ENCODE measurements at regions not wholly inside any gene's neighbourhood (a gene's known extent, or its start where the extent isn't known, plus 50 kb on each side); places are given as distances from the start of the nearest gene placed in this dataset.
"Not testable (repeated sequence)": the region's sequence is repeated elsewhere in the genome, so short reads cannot be mapped to it uniquely, and the experiment has no call there.

DNA sequence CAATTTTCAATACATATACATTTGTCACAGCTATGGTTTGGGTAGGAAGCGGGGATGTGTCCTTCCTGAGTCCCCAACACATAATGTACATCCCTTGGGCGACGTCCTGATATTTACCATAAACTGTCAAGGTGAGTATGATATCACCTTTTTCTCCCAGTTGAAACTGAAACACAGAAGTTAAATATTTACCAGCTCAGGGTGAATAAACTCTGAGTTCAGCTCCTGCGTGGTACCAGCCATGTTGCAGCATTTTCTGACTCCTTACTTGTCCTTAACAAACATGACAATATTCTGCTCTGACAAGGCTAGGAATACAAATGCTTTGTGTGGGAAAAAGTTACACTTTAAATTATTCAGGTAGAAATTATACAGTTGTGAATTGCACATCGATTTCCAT lies 294.2 kb downstream of the TEX29 start:
- DNase-seq (ENCODE audit: low read depth in 2 of 2): no peak

DNA sequence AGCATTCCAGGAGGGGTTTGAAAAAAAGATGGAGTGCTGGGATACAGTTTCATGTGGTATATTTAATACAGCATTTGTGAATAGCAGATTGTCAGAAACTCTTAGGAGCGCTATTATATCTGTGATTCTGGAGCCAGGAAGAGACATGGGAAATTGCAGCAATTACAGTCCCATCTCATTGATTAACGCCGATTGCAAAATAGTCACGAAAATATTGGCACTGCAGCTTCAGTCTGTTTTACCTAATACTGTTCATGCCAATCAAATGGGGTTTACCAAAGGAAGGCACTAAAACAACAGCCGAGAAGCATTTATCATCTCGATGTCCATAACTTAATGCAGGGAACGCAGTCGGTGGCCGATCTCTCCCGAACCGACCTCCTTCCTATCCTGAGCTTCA lies 295.8 kb downstream of the TEX29 start:
- DNase-seq (ENCODE audit: low read depth in 2 of 2): no peak

DNA sequence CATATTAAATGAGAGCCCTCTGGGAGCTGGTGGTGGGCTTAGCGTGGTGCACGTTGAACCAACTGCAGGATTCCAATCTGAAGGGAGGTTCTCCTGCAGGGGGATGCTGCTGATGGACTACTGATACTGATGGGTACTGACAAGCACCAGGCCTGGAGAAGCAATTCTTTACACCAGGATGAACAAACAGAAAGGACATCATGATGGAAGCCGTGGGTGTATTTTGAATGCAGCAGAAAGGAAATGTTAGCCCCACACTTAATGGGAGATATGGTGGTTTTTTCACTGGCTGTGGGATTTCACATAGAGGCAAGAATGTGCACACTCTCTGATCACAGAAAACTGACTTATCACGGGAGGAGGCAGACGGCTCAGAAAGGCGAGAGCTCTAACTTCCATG lies 299.7 kb downstream of the TEX29 start:
- no peak for DNase-seq (ENCODE audit: low read depth in 2 of 2)

DNA sequence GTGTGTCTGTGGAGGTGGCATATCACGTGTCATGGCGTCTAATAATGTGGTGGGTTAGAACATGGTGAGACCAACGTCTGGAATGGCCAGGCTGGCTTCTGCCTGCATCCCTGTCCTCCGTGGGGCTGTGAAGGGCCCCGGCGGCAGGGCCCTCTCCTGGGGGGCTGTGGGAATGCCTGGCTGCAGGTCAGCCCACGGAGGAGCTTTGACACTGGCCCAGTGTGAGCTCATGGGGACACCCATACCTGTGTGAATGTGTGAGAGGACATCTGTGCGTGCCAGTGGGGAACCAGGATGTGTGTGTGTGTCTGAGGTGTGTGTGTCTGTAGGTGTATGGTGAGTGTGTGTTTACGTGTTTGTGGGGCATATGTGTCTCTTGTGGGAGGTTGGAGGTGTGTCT lies 300.1 kb downstream of the TEX29 start:
- DNase-seq (ENCODE audit: low read depth in 2 of 2): no peak

DNA sequence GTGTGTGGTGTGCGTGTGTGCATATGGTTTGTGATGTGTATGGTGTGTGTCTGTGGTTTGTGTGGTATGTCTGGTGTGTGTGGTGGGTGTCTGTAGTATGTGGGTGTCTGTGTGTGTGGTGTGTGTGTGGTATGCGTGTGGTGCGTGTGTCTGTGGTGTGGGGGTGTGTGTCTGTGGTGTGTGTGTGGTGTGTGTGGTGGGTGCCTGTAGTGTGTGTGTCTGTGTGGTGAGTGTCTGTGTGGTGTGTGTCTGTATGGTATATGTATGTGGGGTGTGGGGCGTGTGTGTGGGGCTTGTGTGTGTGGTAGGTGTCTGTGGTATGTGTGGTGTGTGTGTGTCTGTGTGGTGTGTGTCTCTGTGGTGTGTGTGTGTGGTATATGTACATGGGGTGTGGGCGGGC lies 300.7 kb downstream of the TEX29 start:
- DNase-seq (ENCODE audit: low read depth in 2 of 2): no peak

DNA sequence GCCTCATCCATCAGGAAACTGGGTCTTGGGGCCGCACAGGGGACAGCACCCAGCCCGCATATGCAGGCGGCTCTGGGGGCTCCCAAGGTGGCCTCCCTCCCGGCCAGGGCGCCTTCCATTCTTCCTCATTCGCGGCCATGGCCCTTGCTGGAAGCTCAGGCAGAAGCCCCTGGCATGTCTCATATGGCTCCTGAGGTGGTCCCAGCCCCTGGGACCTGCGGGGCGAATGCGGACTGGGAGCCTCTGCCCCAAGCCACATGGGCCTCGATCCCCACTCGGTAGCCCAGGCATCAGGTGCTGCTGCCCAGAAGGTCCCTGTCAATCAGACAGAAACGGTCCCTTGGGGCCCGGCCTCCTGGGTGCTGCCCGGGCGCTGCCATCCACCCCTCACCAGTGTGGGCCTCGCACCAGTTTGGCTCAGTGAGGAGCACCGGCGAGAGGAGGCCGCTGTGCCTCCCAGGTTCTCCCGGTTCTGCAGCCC lies 301.6 kb downstream of the TEX29 start:
- DNase-seq (ENCODE audit: low read depth in 2 of 2): no peak

DNA sequence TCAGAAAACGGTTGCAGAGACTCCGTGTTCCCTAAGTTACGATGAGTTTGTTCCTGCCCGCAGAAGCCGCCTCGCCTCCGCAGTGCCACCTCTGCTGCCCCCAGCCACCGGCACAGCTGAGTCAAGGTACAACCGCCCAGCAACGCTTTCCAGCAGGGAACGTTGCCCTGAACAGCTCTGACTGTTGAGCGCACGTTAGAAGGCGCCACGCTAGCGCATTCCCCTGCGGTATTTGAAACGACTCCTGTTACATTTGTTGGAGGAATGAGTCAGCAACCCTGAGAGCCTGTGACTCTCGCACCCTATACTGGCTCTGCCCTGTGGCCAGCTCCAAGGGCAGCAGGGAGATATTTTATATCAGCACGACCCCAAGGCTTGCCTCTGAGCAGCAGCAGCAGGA lies 302.8 kb downstream of the TEX29 start:
- no peak for DNase-seq (ENCODE audit: low read depth in 2 of 2)

DNA sequence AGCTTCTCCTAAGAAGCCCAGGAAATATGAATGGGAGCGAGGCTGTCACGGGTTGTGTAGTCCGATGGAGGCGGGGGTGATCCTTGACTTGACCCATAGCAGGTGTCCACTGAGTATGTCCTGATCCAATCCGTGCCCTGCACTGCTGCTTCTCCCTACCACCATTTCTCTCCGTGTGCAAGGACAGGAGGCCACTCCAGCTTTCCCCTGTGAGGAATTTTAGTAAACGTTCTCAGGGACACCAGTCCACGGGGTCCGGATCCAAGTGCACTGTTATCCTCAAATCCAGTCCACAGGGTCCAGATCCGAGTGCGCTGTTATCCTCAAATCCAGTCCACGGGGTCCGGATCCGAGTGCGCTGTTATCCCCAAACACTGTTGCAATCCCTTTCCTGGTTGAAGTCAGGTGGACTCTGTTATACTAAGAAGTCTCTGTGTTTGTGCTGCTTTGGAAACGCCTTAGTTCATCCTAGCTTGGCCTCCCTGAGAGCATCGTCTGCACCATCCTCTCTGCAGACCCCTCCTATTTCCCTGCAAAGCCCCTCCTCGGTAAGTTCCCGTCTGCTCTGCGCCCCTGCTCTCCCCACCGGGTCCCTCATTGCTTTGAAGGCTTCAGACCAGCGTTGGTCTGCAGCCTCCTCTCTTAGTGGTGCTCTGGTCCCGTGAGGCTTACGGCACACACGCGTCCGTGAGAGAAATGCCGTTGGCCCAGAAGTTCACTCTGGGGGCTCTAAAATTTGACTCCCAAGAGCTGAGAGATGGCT lies 303.5 kb downstream of the TEX29 start:
- DNase-seq (ENCODE audit: low read depth in 2 of 2): no peak

DNA sequence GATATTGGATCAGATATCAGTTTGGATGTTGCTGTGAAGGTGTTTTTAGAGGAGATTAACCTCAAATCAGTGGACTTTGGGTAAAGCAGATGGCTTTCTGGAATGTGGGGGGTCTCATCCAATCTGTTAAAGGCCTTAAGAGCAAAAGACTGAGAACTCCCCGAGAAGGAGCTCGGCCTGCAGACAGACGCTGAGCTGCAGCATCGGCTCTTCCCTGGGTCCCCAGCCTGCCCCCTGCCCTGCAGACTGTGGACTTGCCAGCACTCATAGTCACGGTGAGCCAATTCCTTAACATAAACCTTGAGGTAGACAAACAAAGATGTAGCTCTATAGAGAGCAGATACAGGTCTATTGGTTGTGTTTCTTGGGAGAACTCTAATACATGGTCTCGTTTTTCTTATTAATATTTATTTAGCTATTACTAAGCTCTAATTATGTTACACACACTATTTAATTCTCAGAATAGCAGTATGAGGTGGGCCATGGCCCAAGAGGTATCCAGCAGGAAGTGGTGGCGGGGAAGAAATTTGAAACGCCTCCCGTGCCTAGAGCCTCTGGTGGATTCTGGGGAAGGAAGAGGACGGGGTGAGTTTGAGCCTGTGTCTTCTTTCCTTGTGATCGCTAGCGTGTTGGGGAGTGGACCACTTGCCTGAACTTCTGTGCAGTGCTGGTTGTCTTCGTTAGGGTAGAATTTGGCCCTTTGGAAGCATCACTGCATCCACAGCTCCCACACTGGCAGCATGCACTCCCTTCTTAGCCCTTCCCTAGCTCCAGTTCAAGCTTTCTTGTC lies 305.3 kb downstream of the TEX29 start:
- DNase-seq (ENCODE audit: low read depth in 2 of 2): no peak

DNA sequence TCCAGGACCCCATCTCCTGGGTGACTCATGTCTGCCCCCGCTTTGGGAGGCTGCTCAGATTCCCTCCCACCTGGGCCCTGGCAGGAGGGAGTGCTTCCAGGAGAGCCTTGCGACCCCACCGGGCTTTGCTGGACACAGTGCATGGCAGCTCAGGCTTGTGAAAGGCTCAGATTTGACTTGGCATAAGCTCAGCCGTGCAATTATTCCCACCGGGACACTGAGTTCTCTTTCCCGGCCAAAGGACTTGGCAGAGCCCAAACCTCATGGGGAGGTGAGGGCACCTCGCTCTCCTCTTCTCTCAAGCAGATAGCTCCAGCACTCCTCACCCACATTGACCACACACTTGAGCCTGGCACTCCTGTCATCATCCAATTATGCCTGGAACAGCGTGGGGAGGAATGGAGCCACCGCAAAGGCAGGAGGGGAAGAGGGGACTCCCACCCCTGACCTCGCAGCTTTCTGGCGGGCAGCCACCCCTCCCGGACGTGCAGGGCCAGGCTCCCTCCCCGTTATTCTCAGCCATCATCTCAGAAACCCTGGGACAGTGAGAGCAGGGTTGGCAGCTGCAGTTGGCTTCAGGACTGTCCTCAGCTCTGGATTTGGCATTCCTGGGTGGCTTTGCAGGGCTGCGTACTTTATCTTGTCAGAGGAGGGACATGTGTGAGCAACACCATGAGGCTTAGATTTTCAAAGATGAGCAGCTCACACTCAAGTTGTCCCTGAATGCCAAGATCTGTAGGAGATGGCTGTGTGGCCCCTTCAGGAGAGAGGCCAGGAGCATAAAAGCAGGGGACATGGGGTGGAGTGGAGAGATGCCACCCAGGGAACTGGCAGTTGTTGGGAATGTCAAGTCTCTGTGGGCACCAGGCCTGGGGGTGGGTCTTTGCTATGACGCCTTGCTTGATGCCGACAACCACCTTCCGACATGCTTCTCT lies 306.2 kb downstream of the TEX29 start:
- no peak for DNase-seq (ENCODE audit: low read depth in 2 of 2)

DNA sequence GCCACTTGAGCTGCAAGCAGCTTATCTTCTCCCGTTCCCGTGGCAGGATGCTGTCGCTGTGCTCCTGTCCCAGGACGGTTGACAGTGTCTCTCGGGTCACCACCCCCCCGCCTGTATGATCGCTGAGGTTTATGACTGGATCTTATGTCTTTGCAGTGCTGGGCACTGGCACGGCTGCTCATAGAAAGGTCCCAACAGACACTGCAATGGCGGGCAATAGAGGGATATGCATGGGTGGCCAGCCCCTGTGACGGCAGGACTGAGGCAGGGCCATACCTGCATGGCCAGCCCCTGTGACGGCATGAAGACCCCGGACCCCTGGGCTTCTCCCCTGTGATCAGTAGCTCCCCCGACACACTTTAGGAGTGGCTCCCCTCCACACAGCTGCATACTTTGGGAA lies 307.2 kb downstream of the TEX29 start:
- no peak for DNase-seq (ENCODE audit: low read depth in 2 of 2)

DNA sequence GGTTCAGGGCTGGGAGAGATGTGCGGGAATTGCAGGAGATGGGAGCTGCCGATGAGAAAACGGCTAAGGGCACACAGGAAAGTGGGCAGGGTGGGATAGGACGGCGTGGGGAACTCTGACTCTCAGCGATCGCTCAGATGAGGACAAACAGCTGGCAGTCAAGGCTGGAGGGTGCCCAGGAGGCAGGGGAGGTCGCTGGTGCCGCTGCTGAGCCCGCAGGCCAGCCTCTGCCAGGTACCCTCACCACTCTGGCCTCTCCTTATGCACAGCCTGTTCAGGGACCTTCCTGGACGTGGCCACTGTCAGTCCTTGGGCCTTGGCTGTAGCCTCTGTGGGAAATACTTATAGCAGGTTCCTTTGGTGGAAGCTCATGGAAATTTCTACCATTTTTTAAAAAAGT lies 308.6 kb downstream of the TEX29 start:
- DNase-seq (ENCODE audit: low read depth in 2 of 2): no peak

DNA sequence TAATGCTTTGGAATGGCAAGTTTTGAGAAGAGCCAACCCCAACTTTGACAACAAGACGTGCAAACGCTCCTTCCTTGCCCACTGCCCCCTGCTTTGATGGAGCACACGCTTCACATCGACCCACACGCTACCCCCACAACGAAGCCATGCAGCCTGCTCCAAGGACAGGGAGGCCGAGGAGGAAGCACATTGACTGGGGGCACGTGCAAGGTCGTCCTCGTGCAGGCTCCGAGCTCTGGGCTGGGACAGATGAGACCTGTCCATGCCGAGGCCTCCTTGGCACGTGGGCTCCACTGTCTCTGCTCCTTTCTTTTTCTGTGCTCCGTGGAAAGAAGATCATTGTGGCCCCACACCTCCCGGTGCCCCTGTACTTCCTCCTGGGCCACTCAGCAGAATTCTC lies 309.0 kb downstream of the TEX29 start:
- no peak for DNase-seq (ENCODE audit: low read depth in 2 of 2)

DNA sequence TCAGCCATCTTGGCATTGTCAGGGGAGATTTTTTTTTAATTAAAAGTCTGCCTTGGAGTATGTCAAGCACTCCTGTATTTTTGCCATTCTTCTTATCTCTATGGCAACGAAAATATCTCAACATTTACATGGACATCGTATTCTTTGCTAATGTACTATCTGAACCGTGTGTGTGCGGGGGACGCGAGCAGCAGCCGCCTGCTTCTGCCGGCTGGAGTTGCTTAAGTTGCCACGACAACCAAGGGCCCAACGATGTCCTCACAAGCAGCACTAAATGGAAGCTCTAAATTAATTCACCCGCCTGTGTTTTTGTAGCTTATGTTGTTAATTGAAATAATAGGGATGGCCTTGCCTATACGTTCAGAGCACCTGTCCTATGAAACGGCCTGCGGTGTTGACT lies 309.5 kb downstream of the TEX29 start:
- DNase-seq (ENCODE audit: low read depth in 2 of 2): no peak

DNA sequence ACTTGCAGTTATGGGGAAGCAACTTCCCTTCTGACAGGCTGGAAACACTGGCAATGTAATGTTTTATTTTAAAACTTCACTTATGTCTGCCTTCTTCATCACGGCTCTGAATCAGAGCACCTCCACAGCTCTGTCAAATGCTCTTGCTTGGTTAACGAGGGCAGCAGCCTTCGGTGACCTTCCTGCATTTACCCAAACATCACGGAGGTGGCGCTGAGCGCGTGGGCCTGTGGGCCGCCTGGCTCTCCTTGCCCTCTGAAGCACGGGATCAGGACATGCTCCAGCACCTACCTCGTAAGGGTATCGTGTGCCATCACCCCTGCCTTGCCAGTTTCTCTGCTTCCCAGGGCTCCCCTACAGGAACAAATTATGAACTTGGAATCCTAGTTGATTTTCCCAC lies 310.0 kb downstream of the TEX29 start:
- DNase-seq (ENCODE audit: low read depth in 2 of 2): no peak

DNA sequence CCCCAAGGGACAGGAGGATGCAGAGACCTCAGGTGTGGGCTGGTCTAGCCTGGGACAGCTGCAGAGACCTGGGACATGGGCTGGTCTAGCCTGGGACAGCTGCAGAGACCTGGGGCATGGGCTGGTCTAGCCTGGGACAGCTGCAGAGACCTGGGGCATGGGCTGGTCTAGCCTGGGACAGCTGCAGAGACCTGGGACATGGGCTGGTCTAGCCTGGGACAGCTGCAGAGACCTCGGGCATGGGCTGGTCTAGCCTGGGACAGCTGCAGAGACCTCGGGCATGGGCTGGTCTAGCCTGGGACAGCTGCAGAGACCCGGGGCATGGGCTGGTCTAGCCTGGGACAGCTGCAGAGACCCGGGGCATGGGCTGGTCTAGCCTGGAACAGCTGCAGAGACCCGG lies 310.8 kb downstream of the TEX29 start:
- not testable (repeated sequence) for DNase-seq (ENCODE audit: low read depth in 2 of 2)

DNA sequence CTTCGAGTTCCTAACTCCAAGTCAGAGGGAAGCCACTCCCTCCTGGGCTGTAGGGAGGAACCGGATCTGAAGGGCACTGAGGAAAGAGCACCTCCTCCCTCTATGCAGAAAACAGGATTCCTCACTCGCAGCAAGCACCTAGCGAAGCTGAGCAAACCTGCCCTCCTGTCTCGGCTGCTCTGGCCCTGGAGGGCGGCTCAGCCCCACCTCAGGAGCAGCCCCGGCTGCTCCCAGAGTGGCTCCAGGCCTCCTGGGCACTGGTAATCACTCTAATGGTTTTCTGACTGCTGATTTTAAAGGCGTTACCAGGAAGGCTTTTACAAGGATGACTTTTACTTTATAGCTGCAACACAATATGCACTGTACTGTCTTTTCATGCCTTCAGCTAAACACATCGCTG lies 312.5 kb downstream of the TEX29 start:
- DNase-seq (ENCODE audit: low read depth in 2 of 2): no peak

DNA sequence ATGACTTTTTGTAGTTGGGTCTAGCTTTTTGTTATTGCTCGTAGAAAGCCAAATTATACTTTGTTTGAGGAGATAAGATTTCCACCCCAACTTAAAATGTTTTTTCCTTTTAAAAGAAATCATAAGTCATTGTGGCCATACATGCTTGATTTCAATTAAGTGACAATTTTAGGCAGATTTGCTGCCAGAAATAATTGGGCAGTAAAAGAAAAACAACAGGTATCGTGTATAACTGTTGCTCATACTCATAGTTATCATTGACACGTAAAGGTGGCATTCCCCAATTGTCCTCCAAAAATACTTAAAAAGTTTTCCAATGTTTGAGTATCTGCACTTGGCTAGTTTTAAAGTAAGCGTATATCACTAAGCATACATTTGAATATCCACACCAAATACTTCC lies 313.0 kb downstream of the TEX29 start:
- DNase-seq (ENCODE audit: low read depth in 2 of 2): no peak

DNA sequence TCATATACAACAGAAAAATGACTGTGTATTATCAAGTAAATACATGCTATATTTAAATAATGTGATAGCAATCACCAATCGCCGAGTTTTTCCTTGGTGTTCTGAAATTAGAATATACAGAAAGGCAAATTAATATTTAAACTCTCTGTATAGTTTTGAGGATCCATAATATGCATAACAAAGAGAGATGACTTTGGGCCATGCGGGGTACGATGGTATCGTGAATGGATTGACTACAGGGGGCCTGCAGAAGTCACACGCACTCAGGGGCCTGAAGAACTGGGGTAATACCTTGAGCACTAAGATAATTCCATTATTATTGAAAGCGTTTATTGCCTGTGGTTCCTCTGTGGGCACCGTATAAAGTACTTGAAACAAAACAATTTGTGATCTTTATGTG lies 314.0 kb downstream of the TEX29 start:
- DNase-seq (ENCODE audit: low read depth in 2 of 2): no peak

DNA sequence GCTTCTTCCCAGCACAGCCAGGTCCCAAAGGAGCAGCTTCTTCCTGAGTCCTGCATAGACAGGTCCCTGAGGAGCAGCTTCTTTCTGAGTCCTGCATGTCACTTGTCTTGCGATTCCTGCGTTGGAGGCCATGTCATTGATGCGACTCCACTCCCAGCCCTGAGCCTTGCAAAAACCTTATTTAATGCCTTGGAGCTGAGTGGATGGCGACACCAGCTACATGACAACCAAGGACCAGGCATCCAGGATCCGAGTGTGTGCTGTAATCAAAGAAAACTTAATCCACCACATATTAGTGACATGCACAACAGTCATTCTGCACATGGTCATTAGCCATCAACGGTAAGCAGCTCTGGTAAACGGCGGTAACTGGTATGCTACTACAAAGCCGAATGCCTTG lies 315.8 kb downstream of the TEX29 start:
- no peak for DNase-seq (ENCODE audit: low read depth in 2 of 2)

DNA sequence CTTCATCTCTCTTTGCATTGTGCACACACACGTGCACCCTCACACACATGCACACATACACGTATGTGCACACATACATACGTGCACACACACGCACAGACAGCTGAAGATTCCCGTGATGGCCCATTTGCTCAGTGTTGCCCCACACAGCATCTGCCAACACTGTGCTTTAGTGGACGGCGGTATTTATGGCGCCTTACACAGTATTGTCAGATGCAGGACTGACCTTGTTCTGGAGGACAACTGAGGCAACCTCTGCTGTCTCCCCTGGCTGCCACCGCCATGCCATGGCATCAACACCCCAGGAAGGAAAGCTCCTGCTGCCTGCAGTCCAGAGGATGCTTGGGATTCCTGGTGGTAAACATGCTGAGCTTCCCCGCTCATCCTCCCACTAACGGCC lies 316.4 kb downstream of the TEX29 start:
- no peak for DNase-seq (ENCODE audit: low read depth in 2 of 2)

DNA sequence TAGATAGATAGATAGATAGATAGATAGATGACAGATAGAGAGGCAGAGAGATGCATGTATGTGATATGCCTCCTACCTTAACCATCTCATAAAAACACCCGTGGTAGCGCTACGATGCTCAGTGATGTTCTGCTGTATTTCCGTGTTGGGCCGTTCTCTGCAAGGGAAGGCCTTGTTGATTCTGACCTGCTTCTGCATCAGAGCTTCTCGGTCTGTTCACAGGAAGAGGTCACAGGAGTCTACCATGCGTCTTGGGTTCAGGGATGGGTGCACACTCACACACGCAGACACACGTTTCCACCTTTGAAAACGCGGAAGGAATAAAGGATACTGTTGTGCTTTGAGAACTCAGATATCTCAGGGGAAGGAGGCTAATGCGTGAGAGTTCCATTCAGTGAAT lies 316.9 kb downstream of the TEX29 start:
- DNase-seq (ENCODE audit: low read depth in 2 of 2): no peak
